Heart right ventricle (tissue), 16 donors: ENCODE measurements at regions not wholly inside any gene's neighbourhood (a gene's known extent, or its start where the extent isn't known, plus 50 kb on each side); places are given as distances from the start of the nearest gene placed in this dataset.

Source experiments
- ATAC-seq, 8 donors: fragments of 200-7000 bp; cut with Tn5 transposase; one replicate each; pipeline ENCODE4 v1.9.1; 2020; ENCODE audit warnings: mild to moderate bottlenecking in 8 of 8, moderate library complexity in 8 of 8, moderate number of reproducible peaks in 1 of 8
- DNase-seq, 2 donors: peaks; one replicate each; pipeline ENCODE4 v3.0.0-alpha.2; 2020
- H3K27ac ChIP-seq, 10 donors: fragments of 200-600 bp; sonication (generic) in 2 of 10; one replicate each; pipeline versions ENCODE4 v1.5.0 to v1.8.0; 2020 to 2022; ENCODE audit warnings: mild to moderate bottlenecking in 3 of 10
- H3K27me3 ChIP-seq, 7 donors: fragments of 200-600 bp; one replicate each; pipeline ENCODE4 v1.8.0; 2021 to 2022; ENCODE audit warnings: mild to moderate bottlenecking in 2 of 7
- H3K36me3 ChIP-seq, 9 donors: fragments of 200-600 bp; sonication (generic) in 1 of 9; one replicate each; pipeline versions ENCODE4 v1.5.0 to v1.8.0; 2020 to 2022; ENCODE audit warnings: mild to moderate bottlenecking in 2 of 9
- H3K4me1 ChIP-seq, 9 donors: fragments of 200-600 bp; sonication (generic) in 1 of 9; one replicate each; pipeline versions ENCODE4 v1.5.0 to v1.8.0; 2020 to 2022; ENCODE audit warnings: mild to moderate bottlenecking in 4 of 9
- H3K4me3 ChIP-seq, 10 donors: fragments of 200-600 bp; sonication (generic) in 2 of 10; one replicate each; pipeline versions ENCODE4 v1.5.0 to v1.8.0; 2020 to 2022; ENCODE audit warnings: mild to moderate bottlenecking in 7 of 10, moderate library complexity in 2 of 10
- H3K9me3 ChIP-seq, 11 donors: fragments of 200-600 bp in 10 of 11; sonication (generic) in 2 of 11; one replicate each; pipeline versions ENCODE4 v1.5.0 to v1.8.0; 2013 to 2022; ENCODE audit warnings: mild to moderate bottlenecking in 2 of 11, control low read depth in 1 of 11, moderate library complexity in 1 of 11
- WGBS, 2 donors: extraction: QIAGEN DNeasy Blood & Tissue Kit; methylation state at CpG; one replicate each; pipeline ENCODE4 v1.1.7; 2013; ENCODE audit warnings: inconsistent platforms in 1 of 2; 5-methylcytosine and 5-hydroxymethylcytosine counted together
- intact Hi-C, 10 donors: fragments of 100-400 bp; cut with DNase I; formaldehyde crosslinking; loops; one replicate each; pipeline versions ENCODE4 v1.11.1 to v1.14.2; 2022
- TF ChIP-seq, protein P1 (sequence below), 9 donors: fragments of 200-600 bp; sonication (generic) in 2 of 9; IDR thresholded peaks; one replicate each; pipeline versions ENCODE4 v1.5.0 to v1.8.0; 2021 to 2022; ENCODE audit warnings: antibody characterized with exemption in 9 of 9, mild to moderate bottlenecking in 5 of 9, moderate library complexity in 1 of 9
- donor health status: Arrhythmogenic right ventricular cardiomyopathy.
- donor health status: ischemic (EF 13 %, LVEDD 7.1; RV severe dilation, severe dysfunction).
- donor health status: healthy with polysubstance abuse.
- donor health status: DM: no; HTN: yes; CAD: no.
- donor health status: DM: no; HTN: no; CAD: no.
- donor health status: ischemic (EF 25% LVEDD 6.9; RV normal size, moderate dysfunction).
- donor health status: ischemic (EF 25% LVEDD 5.7; RV mildly dilated, moderate dysfunction).
- donor health status: healthy.
- donor health status: DM: yes; HTN: yes; CAD: no.
- donor health status: Ischemic cardiomyopathy.
- donor health status: ischemic (EF 35%, LVEDD 5.7; RV mildly dilated, moderate dysfunction).
- donor health status: nonischemic (EF 11% LVEDD 7.7; RV severe dilation, severe dysfunction).
- donor health status: DM: yes; HTN: yes; CAD: no.
- donor health status: PGD.
- donor health status: ischemic (EF 29% LVEDD 5.4; RV normal size, mild dysfunction).
- donor health status: nonischemic (EF 23%, LVEDD 6.1; RV moderate dilation, normal function).

DNA sequence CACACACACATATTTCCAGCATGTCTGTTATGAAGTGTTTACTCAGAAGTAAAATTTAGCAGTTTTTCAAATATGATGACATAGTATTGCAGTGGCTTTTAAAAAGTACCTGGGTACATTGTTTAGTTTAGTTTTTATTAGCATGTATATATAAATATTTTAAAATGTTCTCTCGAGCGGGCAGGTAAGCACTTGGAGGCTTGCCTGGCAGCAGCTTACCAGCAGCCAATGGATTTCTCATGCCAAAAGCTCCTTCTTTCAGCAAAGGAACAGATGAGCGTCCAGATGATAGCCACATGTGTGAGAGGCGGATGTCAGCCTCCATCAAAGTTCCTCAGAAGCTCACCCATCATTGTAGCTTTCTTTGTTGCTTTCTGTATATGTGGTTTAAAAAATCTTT, 57.2 kb upstream of the LRIG3 start:
- DNase-seq, result no peak
- intact Hi-C loops, result no loop called here
- ATAC-seq, result no peak
- TF ChIP-seq, protein P1, sequence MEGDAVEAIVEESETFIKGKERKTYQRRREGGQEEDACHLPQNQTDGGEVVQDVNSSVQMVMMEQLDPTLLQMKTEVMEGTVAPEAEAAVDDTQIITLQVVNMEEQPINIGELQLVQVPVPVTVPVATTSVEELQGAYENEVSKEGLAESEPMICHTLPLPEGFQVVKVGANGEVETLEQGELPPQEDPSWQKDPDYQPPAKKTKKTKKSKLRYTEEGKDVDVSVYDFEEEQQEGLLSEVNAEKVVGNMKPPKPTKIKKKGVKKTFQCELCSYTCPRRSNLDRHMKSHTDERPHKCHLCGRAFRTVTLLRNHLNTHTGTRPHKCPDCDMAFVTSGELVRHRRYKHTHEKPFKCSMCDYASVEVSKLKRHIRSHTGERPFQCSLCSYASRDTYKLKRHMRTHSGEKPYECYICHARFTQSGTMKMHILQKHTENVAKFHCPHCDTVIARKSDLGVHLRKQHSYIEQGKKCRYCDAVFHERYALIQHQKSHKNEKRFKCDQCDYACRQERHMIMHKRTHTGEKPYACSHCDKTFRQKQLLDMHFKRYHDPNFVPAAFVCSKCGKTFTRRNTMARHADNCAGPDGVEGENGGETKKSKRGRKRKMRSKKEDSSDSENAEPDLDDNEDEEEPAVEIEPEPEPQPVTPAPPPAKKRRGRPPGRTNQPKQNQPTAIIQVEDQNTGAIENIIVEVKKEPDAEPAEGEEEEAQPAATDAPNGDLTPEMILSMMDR (IDR thresholded peaks at IDR 0.05), result no peak
- Histone ChIP-seq H3K36me3 (no peaks in the 10 kb centered on the region), H3K4me1 (no peaks in the 10 kb centered on the region), H3K27me3 (peaks cover 0 to 4% (median 0%) of the 10 kb centered on the region in 7 donors), H3K9me3 (no peaks in the 10 kb centered on the region), H3K4me3 (no peak overlapping the region), H3K27ac (no peak overlapping the region)
- 90% methylated on average over 4 of the region's 4 CpGs for WGBS, 2 donors

DNA sequence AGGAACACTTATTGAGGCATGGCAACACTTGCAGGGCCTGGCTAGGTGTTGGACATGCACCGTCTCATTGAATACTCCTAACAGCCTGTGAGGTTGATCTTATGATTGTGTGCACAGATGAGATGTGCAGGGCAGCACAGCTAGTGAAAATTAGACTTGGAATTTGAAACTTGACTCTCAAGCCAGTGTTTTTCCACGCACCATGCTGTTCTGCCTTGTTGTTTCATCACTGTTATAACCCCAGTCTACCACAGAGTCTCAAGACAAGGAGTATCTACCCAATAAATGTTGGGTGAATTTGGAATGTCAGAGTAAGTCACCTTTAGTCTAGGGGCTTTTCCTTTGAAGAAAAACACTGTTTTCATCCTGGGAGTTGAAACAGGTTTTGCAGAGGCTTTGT, 55.8 kb upstream of the LRIG3 start:
- ATAC-seq (no peak), DNase-seq (no peak)
- Histone ChIP-seq H3K27ac (no peak overlapping the region), H3K36me3 (no peaks in the 10 kb centered on the region), H3K4me1 (no peaks in the 10 kb centered on the region), H3K4me3 (no peak overlapping the region), H3K9me3 (no peaks in the 10 kb centered on the region), H3K27me3 (peaks cover 0 to 4% (median 0%) of the 10 kb centered on the region in 7 donors)
- intact Hi-C loops, result no loop called here
- TF ChIP-seq, protein P1 (IDR thresholded peaks at IDR 0.05), result no peak
- WGBS, 2 donors, result 94% methylated on average over 2 of the region's 2 CpGs
